ENCODE measurements at regions not wholly inside any gene's neighbourhood (a gene's known extent, or its start where the extent isn't known, plus 50 kb on each side); places are given as distances from the start of the nearest gene placed in this dataset.

DNA sequence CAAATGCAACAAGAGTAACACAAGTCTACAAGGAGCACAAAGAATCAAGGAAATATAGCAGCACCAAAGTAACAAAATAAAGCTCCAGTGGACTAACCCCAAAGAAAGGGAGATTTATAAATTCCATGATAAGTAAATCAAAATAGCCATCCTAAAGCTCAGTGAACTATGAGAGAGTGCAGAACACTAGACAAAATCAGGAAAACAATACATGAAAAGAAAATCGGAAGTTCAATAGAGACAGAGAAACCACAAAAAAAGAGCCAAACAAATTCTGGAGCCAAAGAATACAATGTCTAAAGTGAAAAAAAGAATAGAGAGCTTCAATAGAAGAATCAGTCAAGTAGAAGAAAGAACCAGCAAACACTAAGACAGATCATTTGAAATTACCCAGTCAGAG is 247.3 kb upstream of the TENT5A start:
- no peak overlapping the region for H3K27ac ChIP-seq (ENCODE audit: low read depth in 2 of 2, low read length in 1 of 2)
- H3K4me1 ChIP-seq (ENCODE audit: control insufficient read depth in 2 of 2, insufficient read depth in 2 of 2, low read length in 1 of 2): no peaks in the 10 kb centered on the region
- no peaks in the 10 kb centered on the region for H3K36me3 ChIP-seq (ENCODE audit: control insufficient read depth in 2 of 2, insufficient read depth in 2 of 2, low read length in 1 of 2)
- H3K9me3 ChIP-seq (ENCODE audit: control insufficient read depth in 2 of 2, insufficient read depth in 1 of 2, low read depth in 1 of 2, low read length in 1 of 2): no peaks in the 10 kb centered on the region
- 70 to 71% methylated on average over 1 of the region's 1 CpG for WGBS, 2 donors
- H3K27me3 ChIP-seq (ENCODE audit: control insufficient read depth in 1 of 2, insufficient read depth in 2 of 2, low read length in 2 of 2): no peaks in the 10 kb centered on the region
- H3K4me3 ChIP-seq (ENCODE audit: low read depth in 1 of 2, low read length in 2 of 2): no peak overlapping the region

DNA sequence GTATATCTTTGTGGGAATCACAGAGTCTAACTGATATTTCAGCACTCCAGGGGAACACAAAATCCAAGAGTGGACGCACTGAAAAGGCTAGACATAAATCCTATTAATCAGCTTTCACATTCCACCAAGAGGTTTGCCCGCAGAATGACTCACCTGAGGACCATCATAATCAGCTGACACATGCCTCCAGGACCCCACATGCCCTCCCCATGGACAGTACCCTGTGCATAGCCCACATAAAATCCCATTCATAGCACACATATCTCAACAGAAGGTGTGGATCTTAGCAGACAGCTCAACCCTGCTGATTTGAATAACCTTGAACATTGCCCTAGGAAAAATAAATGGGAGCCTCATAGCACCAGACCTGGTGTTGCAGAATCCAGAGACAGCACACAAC is 246.8 kb upstream of the TENT5A start:
- Histone ChIP-seq H3K27ac (ENCODE audit: low read depth in 2 of 2, low read length in 1 of 2) (no peak overlapping the region), H3K9me3 (ENCODE audit: control insufficient read depth in 2 of 2, insufficient read depth in 1 of 2, low read depth in 1 of 2, low read length in 1 of 2) (no peaks in the 10 kb centered on the region), H3K27me3 (ENCODE audit: control insufficient read depth in 1 of 2, insufficient read depth in 2 of 2, low read length in 2 of 2) (no peaks in the 10 kb centered on the region), H3K4me1 (ENCODE audit: control insufficient read depth in 2 of 2, insufficient read depth in 2 of 2, low read length in 1 of 2) (no peaks in the 10 kb centered on the region), H3K36me3 (ENCODE audit: control insufficient read depth in 2 of 2, insufficient read depth in 2 of 2, low read length in 1 of 2) (no peaks in the 10 kb centered on the region), H3K4me3 (ENCODE audit: low read depth in 1 of 2, low read length in 2 of 2) (no peak overlapping the region)
- WGBS, 2 donors: 90 to 93% methylated on average over 2 of the region's 2 CpGs

DNA sequence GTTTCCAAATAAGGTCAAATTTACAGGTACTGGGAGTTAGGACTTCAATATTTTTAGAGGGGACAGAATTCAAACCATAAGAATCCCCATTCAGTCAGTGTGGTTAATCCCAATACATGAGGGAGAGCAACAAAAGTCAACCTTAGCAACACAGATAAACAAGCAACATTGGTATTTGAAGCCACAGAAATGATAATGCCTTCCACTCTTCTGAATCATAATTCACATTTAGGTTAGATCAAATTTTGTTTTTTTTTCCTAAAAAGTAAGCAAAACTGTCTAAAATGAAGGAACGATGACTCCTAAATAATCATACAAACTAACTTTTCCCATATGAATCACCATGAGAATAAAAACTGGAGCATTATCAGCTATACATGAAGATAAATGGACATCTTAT is 246.0 kb upstream of the TENT5A start:
- H3K27me3 ChIP-seq (ENCODE audit: control insufficient read depth in 1 of 2, insufficient read depth in 2 of 2, low read length in 2 of 2): no peaks in the 10 kb centered on the region
- H3K4me3 ChIP-seq (ENCODE audit: low read depth in 1 of 2, low read length in 2 of 2): no peak overlapping the region
- no peaks in the 10 kb centered on the region for H3K36me3 ChIP-seq (ENCODE audit: control insufficient read depth in 2 of 2, insufficient read depth in 2 of 2, low read length in 1 of 2)
- H3K9me3 ChIP-seq (ENCODE audit: control insufficient read depth in 2 of 2, insufficient read depth in 1 of 2, low read depth in 1 of 2, low read length in 1 of 2): no peaks in the 10 kb centered on the region
- WGBS, 2 donors: 91 to 94% methylated on average over 1 of the region's 1 CpG
- H3K27ac ChIP-seq (ENCODE audit: low read depth in 2 of 2, low read length in 1 of 2): no peak overlapping the region
- no peaks in the 10 kb centered on the region for H3K4me1 ChIP-seq (ENCODE audit: control insufficient read depth in 2 of 2, insufficient read depth in 2 of 2, low read length in 1 of 2)

GRCh38 chr6:81997090-81997926 is 244.8 kb upstream of the TENT5A start:
- no peak overlapping the region for H3K27ac ChIP-seq (ENCODE audit: low read depth in 2 of 2, low read length in 1 of 2)

GRCh38 chr6:81996414-81996813 is 243.9 kb upstream of the TENT5A start:
- H3K27me3 ChIP-seq (ENCODE audit: control insufficient read depth in 1 of 2, insufficient read depth in 2 of 2, low read length in 2 of 2): no peaks in the 10 kb centered on the region
- H3K27ac ChIP-seq (ENCODE audit: low read depth in 2 of 2, low read length in 1 of 2): no peak overlapping the region
- H3K9me3 ChIP-seq (ENCODE audit: control insufficient read depth in 2 of 2, insufficient read depth in 1 of 2, low read depth in 1 of 2, low read length in 1 of 2): no peaks in the 10 kb centered on the region
- H3K4me3 ChIP-seq (ENCODE audit: low read depth in 1 of 2, low read length in 2 of 2): no peak overlapping the region
- no peaks in the 10 kb centered on the region for H3K4me1 ChIP-seq (ENCODE audit: control insufficient read depth in 2 of 2, insufficient read depth in 2 of 2, low read length in 1 of 2)
- no peaks in the 10 kb centered on the region for H3K36me3 ChIP-seq (ENCODE audit: control insufficient read depth in 2 of 2, insufficient read depth in 2 of 2, low read length in 1 of 2)
- WGBS, 2 donors: 82 to 87% methylated on average over 4 of the region's 4 CpGs

More at GRCh38 chr6:81997090-81997926, 244.8 kb upstream of the TENT5A start:
- H3K4me1 ChIP-seq (ENCODE audit: control insufficient read depth in 2 of 2, insufficient read depth in 2 of 2, low read length in 1 of 2): no peaks in the 10 kb centered on the region
- 52 to 56% methylated on average over 4 of the region's 4 CpGs for WGBS, 2 donors
- no peaks in the 10 kb centered on the region for H3K27me3 ChIP-seq (ENCODE audit: control insufficient read depth in 1 of 2, insufficient read depth in 2 of 2, low read length in 2 of 2)
- no peak overlapping the region for H3K4me3 ChIP-seq (ENCODE audit: low read depth in 1 of 2, low read length in 2 of 2)
- no peaks in the 10 kb centered on the region for H3K9me3 ChIP-seq (ENCODE audit: control insufficient read depth in 2 of 2, insufficient read depth in 1 of 2, low read depth in 1 of 2, low read length in 1 of 2)
- H3K36me3 ChIP-seq (ENCODE audit: control insufficient read depth in 2 of 2, insufficient read depth in 2 of 2, low read length in 1 of 2): no peaks in the 10 kb centered on the region

DNA sequence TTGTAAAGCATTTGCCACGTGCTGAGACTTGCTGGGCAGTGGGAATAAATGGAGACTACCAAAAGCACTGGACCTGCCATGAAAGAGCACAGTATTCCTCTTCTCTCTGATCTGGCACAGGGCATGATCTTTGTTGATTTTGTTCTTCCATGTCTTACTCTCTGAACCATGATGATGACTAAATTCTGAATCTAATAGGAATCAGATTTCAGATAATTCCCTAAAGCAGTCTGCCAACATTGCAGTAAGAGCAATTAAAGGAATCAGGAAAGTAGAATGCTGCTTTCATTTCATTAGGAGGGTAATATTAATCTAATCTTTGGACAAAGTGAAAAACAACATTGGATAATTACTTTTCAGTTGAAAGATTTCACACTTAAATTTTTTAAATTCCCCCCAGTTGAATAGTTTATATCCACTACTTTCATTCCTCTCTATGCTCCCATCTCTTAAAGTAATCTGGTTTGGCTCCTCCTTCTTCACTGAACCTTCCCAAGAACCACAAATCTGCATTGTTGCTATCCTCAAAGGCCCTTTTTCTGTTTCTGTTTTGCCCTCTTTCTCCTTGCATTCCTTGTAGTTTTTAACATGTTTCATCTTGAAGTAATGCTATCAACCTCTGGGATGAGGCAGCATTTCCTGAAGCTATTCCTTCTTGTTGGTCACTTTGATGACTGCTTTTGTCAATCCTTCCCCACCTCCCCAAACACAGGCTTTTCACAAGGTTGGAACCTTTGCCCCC is 243.2 kb upstream of the TENT5A start:
- WGBS, 2 donors: 32 to 33% methylated on average over 1 of the region's 1 CpG
- Histone ChIP-seq H3K27ac (ENCODE audit: low read depth in 2 of 2, low read length in 1 of 2) (no peak overlapping the region), H3K4me1 (ENCODE audit: control insufficient read depth in 2 of 2, insufficient read depth in 2 of 2, low read length in 1 of 2) (no peaks in the 10 kb centered on the region), H3K4me3 (ENCODE audit: low read depth in 1 of 2, low read length in 2 of 2) (no peak overlapping the region), H3K27me3 (ENCODE audit: control insufficient read depth in 1 of 2, insufficient read depth in 2 of 2, low read length in 2 of 2) (no peaks in the 10 kb centered on the region), H3K9me3 (ENCODE audit: control insufficient read depth in 2 of 2, insufficient read depth in 1 of 2, low read depth in 1 of 2, low read length in 1 of 2) (no peaks in the 10 kb centered on the region), H3K36me3 (ENCODE audit: control insufficient read depth in 2 of 2, insufficient read depth in 2 of 2, low read length in 1 of 2) (no peaks in the 10 kb centered on the region)

DNA sequence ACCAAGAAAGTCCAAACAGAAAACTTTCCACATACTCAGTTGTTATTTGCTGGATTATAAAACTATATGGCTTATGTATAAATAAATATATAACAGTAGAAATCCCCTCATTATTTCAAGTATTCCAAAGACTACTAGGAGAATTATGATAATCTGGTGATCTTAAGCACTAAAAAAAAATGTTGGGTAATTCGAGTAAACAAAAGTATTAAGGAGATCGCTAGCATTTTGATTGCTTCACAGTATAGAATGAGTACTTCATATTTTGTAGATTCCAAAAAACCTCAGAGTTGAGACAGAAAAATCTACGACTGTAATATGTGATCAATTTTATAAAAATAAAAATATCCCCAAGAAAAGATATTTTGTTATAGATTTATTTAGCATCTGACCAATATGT is 236.4 kb upstream of the TENT5A start:
- WGBS, 2 donors: 85% methylated on average over 3 of the region's 3 CpGs
- Histone ChIP-seq H3K4me3 (ENCODE audit: low read depth in 1 of 2, low read length in 2 of 2) (no peak overlapping the region), H3K27ac (ENCODE audit: low read depth in 2 of 2, low read length in 1 of 2) (no peak overlapping the region), H3K36me3 (ENCODE audit: control insufficient read depth in 2 of 2, insufficient read depth in 2 of 2, low read length in 1 of 2) (no peaks in the 10 kb centered on the region), H3K9me3 (ENCODE audit: control insufficient read depth in 2 of 2, insufficient read depth in 1 of 2, low read depth in 1 of 2, low read length in 1 of 2) (no peaks in the 10 kb centered on the region), H3K27me3 (ENCODE audit: control insufficient read depth in 1 of 2, insufficient read depth in 2 of 2, low read length in 2 of 2) (no peaks in the 10 kb centered on the region), H3K4me1 (ENCODE audit: control insufficient read depth in 2 of 2, insufficient read depth in 2 of 2, low read length in 1 of 2) (no peaks in the 10 kb centered on the region)

DNA sequence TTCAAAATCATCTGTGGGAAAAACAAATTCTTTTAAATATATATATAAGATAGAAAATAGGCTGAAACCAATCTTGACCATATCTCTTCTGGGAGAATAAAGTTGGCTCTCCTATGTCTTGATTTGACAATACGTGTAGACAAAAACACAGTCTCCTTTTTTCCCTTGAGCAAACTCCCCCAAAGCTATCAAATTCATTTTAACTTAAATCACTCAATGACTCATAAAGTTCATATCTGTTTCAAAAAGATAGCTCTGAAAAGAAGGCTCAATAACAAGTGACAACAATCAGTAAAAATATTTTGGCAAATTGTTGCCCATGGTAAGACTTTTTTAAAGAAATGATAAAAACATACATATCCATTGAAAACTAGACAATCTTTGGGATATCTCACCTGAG is 236.0 kb upstream of the TENT5A start:
- 81 to 82% methylated on average over 1 of the region's 1 CpG for WGBS, 2 donors
- H3K9me3 ChIP-seq (ENCODE audit: control insufficient read depth in 2 of 2, insufficient read depth in 1 of 2, low read depth in 1 of 2, low read length in 1 of 2): no peaks in the 10 kb centered on the region
- no peak overlapping the region for H3K27ac ChIP-seq (ENCODE audit: low read depth in 2 of 2, low read length in 1 of 2)
- H3K36me3 ChIP-seq (ENCODE audit: control insufficient read depth in 2 of 2, insufficient read depth in 2 of 2, low read length in 1 of 2): no peaks in the 10 kb centered on the region
- H3K27me3 ChIP-seq (ENCODE audit: control insufficient read depth in 1 of 2, insufficient read depth in 2 of 2, low read length in 2 of 2): no peaks in the 10 kb centered on the region
- no peak overlapping the region for H3K4me3 ChIP-seq (ENCODE audit: low read depth in 1 of 2, low read length in 2 of 2)
- H3K4me1 ChIP-seq (ENCODE audit: control insufficient read depth in 2 of 2, insufficient read depth in 2 of 2, low read length in 1 of 2): no peaks in the 10 kb centered on the region

GRCh38 chr6:81987293-81987692 is 234.8 kb upstream of the TENT5A start:
- Histone ChIP-seq H3K27me3 (ENCODE audit: control insufficient read depth in 1 of 2, insufficient read depth in 2 of 2, low read length in 2 of 2) (no peaks in the 10 kb centered on the region), H3K27ac (ENCODE audit: low read depth in 2 of 2, low read length in 1 of 2) (no peak overlapping the region), H3K4me1 (ENCODE audit: control insufficient read depth in 2 of 2, insufficient read depth in 2 of 2, low read length in 1 of 2) (no peaks in the 10 kb centered on the region), H3K36me3 (ENCODE audit: control insufficient read depth in 2 of 2, insufficient read depth in 2 of 2, low read length in 1 of 2) (no peaks in the 10 kb centered on the region), H3K4me3 (ENCODE audit: low read depth in 1 of 2, low read length in 2 of 2) (no peak overlapping the region), H3K9me3 (ENCODE audit: control insufficient read depth in 2 of 2, insufficient read depth in 1 of 2, low read depth in 1 of 2, low read length in 1 of 2) (no peaks in the 10 kb centered on the region)
- WGBS, 2 donors: 87 to 93% methylated on average over 3 of the region's 3 CpGs

DNA sequence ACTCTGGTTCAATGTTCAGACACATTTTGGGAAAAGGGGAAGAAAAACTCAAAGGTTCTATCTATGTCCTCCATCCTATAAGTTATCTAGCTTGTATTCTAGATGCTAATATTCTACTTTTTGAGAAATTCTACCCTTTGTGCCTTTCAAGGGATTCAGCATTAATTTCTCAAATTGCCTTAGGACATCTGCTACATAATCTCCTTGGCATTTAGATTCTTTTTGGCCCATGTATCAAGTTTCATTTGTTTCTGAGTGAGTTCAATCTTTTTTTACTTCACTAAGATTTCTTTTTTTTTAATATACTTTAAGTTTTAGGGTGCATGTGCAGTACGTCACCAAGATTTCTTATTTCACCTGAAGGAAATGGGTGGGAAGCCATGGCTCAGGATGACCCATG is 232.7 kb upstream of the TENT5A start:
- no peaks in the 10 kb centered on the region for H3K36me3 ChIP-seq (ENCODE audit: control insufficient read depth in 2 of 2, insufficient read depth in 2 of 2, low read length in 1 of 2)
- H3K4me3 ChIP-seq (ENCODE audit: low read depth in 1 of 2, low read length in 2 of 2): no peak overlapping the region
- no peaks in the 10 kb centered on the region for H3K27me3 ChIP-seq (ENCODE audit: control insufficient read depth in 1 of 2, insufficient read depth in 2 of 2, low read length in 2 of 2)
- 73 to 79% methylated on average over 1 of the region's 1 CpG for WGBS, 2 donors
- H3K4me1 ChIP-seq (ENCODE audit: control insufficient read depth in 2 of 2, insufficient read depth in 2 of 2, low read length in 1 of 2): no peaks in the 10 kb centered on the region
- H3K9me3 ChIP-seq (ENCODE audit: control insufficient read depth in 2 of 2, insufficient read depth in 1 of 2, low read depth in 1 of 2, low read length in 1 of 2): no peaks in the 10 kb centered on the region
- H3K27ac ChIP-seq (ENCODE audit: low read depth in 2 of 2, low read length in 1 of 2): no peak overlapping the region
